AG04449 (cell line): ENCODE measurements at regions not wholly inside any gene's neighbourhood (a gene's known extent, or its start where the extent isn't known, plus 50 kb on each side); places are given as distances from the start of the nearest gene placed in this dataset.

ENCODE experiments used
- CTCF ChIA-PET: fragments of 350-600 bp; formaldehyde crosslinking; extraction: SDS; loops from one replicate; lab custom pipeline; 2021; ENCODE audit warnings: antibody characterized with exemption; lab: Yijun Ruan, JAX
- POLR2A ChIA-PET: fragments of 400-600, 350-600 bp; formaldehyde crosslinking; extraction: SDS; loops from one replicate; lab custom pipeline; 2020; ENCODE audit warnings: antibody characterized with exemption, inconsistent platforms; lab: Yijun Ruan, JAX
- DNase-seq: peaks from one replicate; pipeline ENCODE4 v3.0.0-alpha.2; 2010; ENCODE audit warnings: low read depth, low spot score
- H3K4me3 ChIP-seq: 2 replicates; pipeline ENCODE4 v1.5.1; 2011; ENCODE audit warnings: low read depth, mild to moderate bottlenecking, control low read depth, low read length
- CTCF ChIP-seq: IDR thresholded peaks from one replicate; pipeline ENCODE4 v1.5.1; 2011; ENCODE audit warnings: mild to moderate bottlenecking, moderate library complexity, low read length, control low read depth, inconsistent platforms; ENCODE audit not compliant: insufficient read depth; ENCODE audit errors: missing control alignments

- no peak overlapping the region for H3K4me3 ChIP-seq
- DNase-seq = no peak
- no peak for TF ChIP-seq CTCF
- POLR2A ChIA-PET = no interaction called here
- CTCF ChIA-PET = interaction anchor here (1.0 to 4.5 kb wide), 3 partner anchors 22 to 240 kb away, joined by 3 to 21 read pairs (median 6); no protein-coding TSS in a partner anchor
Observed at GRCh38 chr4:57404483-57404882, 294.3 kb upstream of the IGFBP7 start.

GRCh38 chr4:57403591-57403990 is 293.4 kb upstream of the IGFBP7 start:
- POLR2A ChIA-PET = no interaction called here
- DNase-seq = no peak
- TF ChIP-seq CTCF = no peak
- CTCF ChIA-PET = interaction anchor here (1.2 kb wide), 1 partner anchor 23 kb away, joined by 3 read pairs; no protein-coding TSS in a partner anchor
- no peak overlapping the region for H3K4me3 ChIP-seq

- CTCF ChIA-PET = interaction anchor here (0.7 to 1.6 kb wide), 3 partner anchors 8 to 225 kb away, joined by 3 to 5 read pairs (median 3); no protein-coding TSS in a partner anchor
- POLR2A ChIA-PET = no interaction called here
- TF ChIP-seq CTCF = no peak
- DNase-seq = no peak
- no peak overlapping the region for H3K4me3 ChIP-seq
Observed at GRCh38 chr4:57401586-57401985, 291.4 kb upstream of the IGFBP7 start.

GRCh38 chr4:57378766-57379165 is 268.6 kb upstream of the IGFBP7 start:
- POLR2A ChIA-PET = no interaction called here
- CTCF ChIA-PET = interaction anchor here (2.3 kb wide), 1 partner anchor 215 kb away, joined by 12 read pairs; no protein-coding TSS in a partner anchor
- no peak for DNase-seq

GRCh38 chr4:57374866-57375595 is 264.8 kb upstream of the IGFBP7 start:
- ChIA-PET POLR2A (interaction anchor here (0.6 kb wide), 1 partner anchor 33 kb away, joined by 3 read pairs; no protein-coding TSS in a partner anchor), CTCF (no interaction called here)
- H3K4me3 ChIP-seq = no peak overlapping the region
- no peak for DNase-seq
- no peak for TF ChIP-seq CTCF

More at GRCh38 chr4:57378766-57379165, 268.6 kb upstream of the IGFBP7 start:
- H3K4me3 ChIP-seq = no peak overlapping the region
- no peak for TF ChIP-seq CTCF

GRCh38 chr4:57373991-57374390 is 263.8 kb upstream of the IGFBP7 start:
- H3K4me3 ChIP-seq = no peak overlapping the region
- POLR2A ChIA-PET = interaction anchor here (1.2 kb wide), 1 partner anchor 31 kb away, joined by 4 read pairs; no protein-coding TSS in a partner anchor
- CTCF ChIA-PET = interaction anchor here (0.7 kb wide), 1 partner anchor 52 kb away, joined by 3 read pairs; no protein-coding TSS in a partner anchor
- TF ChIP-seq CTCF = no peak
- DNase-seq = no peak
